ENCODE measurements at regions not wholly inside any gene's neighbourhood (a gene's known extent, or its start where the extent isn't known, plus 50 kb on each side); places are given as distances from the start of the nearest gene placed in this dataset.

GRCh38 chr2:209125291-209125690, 298.6 kb upstream of the MAP2 start:
- Histone ChIP-seq H3K27ac (ENCODE audit: low read length) (no peak overlapping the region), H2AFZ (ENCODE audit: low read depth, low read length) (no peak overlapping the region), H4K20me1 (ENCODE audit: insufficient read depth) (no peaks in the 10 kb centered on the region), H3F3A (ENCODE audit: insufficient read depth, low read length, poor library complexity, severe bottlenecking) (no peaks in the 10 kb centered on the region), H3K79me2 (replicated peaks; ENCODE audit: insufficient read depth, low read length) (no peaks in the 10 kb centered on the region), H3K27me3 (ENCODE audit: insufficient read depth, low read depth, low read length) (no peaks in the 10 kb centered on the region), H3K9ac (ENCODE audit: low read length) (no peak overlapping the region), H3K9me3 (ENCODE audit: low read length) (no peaks in the 10 kb centered on the region), H3K36me3 (ENCODE audit: insufficient read depth, low read length) (no peaks in the 10 kb centered on the region), H3K4me2 (ENCODE audit: low read length) (no peak overlapping the region), H3K4me3 (ENCODE audit: low read length) (no peak overlapping the region), H3K9me2 (ENCODE audit: insufficient read depth, low read length) (no peaks in the 10 kb centered on the region)
- TF ChIP-seq RAD21 (conservative IDR thresholded peaks at IDR 0.05) (no peak), EP300 (conservative IDR thresholded peaks at IDR 0.05; ENCODE audit: poor library complexity, severe bottlenecking) (no peak), MXI1 (conservative IDR thresholded peaks at IDR 0.05; ENCODE audit: poor library complexity, severe bottlenecking) (no peak)
- TF ChIP-seq, protein P1, sequence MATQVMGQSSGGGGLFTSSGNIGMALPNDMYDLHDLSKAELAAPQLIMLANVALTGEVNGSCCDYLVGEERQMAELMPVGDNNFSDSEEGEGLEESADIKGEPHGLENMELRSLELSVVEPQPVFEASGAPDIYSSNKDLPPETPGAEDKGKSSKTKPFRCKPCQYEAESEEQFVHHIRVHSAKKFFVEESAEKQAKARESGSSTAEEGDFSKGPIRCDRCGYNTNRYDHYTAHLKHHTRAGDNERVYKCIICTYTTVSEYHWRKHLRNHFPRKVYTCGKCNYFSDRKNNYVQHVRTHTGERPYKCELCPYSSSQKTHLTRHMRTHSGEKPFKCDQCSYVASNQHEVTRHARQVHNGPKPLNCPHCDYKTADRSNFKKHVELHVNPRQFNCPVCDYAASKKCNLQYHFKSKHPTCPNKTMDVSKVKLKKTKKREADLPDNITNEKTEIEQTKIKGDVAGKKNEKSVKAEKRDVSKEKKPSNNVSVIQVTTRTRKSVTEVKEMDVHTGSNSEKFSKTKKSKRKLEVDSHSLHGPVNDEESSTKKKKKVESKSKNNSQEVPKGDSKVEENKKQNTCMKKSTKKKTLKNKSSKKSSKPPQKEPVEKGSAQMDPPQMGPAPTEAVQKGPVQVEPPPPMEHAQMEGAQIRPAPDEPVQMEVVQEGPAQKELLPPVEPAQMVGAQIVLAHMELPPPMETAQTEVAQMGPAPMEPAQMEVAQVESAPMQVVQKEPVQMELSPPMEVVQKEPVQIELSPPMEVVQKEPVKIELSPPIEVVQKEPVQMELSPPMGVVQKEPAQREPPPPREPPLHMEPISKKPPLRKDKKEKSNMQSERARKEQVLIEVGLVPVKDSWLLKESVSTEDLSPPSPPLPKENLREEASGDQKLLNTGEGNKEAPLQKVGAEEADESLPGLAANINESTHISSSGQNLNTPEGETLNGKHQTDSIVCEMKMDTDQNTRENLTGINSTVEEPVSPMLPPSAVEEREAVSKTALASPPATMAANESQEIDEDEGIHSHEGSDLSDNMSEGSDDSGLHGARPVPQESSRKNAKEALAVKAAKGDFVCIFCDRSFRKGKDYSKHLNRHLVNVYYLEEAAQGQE (IDR thresholded peaks at IDR 0.05; ENCODE audit: borderline replicate concordance) = no peak

GRCh38 chr2:209138079-209138478, 285.8 kb upstream of the MAP2 start:
- TF ChIP-seq EP300 (conservative IDR thresholded peaks at IDR 0.05; ENCODE audit: poor library complexity, severe bottlenecking) (no peak), EZH2 (IDR thresholded peaks at IDR 0.05; ENCODE audit: borderline replicate concordance, insufficient read depth, low read length, poor library complexity, severe bottlenecking) (no peak), RAD21 (conservative IDR thresholded peaks at IDR 0.05) (no peak), MXI1 (conservative IDR thresholded peaks at IDR 0.05; ENCODE audit: poor library complexity, severe bottlenecking) (no peak), TAF1 (IDR thresholded peaks at IDR 0.05; ENCODE audit: low read depth) (no peak), POLR2AphosphoS5 (IDR thresholded peaks at IDR 0.05) (no peak), SMC3 (conservative IDR thresholded peaks at IDR 0.05; ENCODE audit: poor library complexity) (no peak)
- TF ChIP-seq, protein P1 (IDR thresholded peaks at IDR 0.05; ENCODE audit: borderline replicate concordance) = no peak
- TF ChIP-seq, protein P2, sequence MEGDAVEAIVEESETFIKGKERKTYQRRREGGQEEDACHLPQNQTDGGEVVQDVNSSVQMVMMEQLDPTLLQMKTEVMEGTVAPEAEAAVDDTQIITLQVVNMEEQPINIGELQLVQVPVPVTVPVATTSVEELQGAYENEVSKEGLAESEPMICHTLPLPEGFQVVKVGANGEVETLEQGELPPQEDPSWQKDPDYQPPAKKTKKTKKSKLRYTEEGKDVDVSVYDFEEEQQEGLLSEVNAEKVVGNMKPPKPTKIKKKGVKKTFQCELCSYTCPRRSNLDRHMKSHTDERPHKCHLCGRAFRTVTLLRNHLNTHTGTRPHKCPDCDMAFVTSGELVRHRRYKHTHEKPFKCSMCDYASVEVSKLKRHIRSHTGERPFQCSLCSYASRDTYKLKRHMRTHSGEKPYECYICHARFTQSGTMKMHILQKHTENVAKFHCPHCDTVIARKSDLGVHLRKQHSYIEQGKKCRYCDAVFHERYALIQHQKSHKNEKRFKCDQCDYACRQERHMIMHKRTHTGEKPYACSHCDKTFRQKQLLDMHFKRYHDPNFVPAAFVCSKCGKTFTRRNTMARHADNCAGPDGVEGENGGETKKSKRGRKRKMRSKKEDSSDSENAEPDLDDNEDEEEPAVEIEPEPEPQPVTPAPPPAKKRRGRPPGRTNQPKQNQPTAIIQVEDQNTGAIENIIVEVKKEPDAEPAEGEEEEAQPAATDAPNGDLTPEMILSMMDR (IDR thresholded peaks at IDR 0.05; ENCODE audit: poor library complexity, severe bottlenecking) = no peak
- Histone ChIP-seq H4K20me1 (ENCODE audit: insufficient read depth) (no peaks in the 10 kb centered on the region), H3K4me3 (ENCODE audit: low read length) (no peak overlapping the region), H3K9me2 (ENCODE audit: insufficient read depth, low read length) (no peaks in the 10 kb centered on the region), H3K36me3 (ENCODE audit: insufficient read depth, low read length) (no peaks in the 10 kb centered on the region), H3F3A (ENCODE audit: insufficient read depth, low read length, poor library complexity, severe bottlenecking) (no peaks in the 10 kb centered on the region), H3K9ac (ENCODE audit: low read length) (no peak overlapping the region), H3K27ac (ENCODE audit: low read length) (no peak overlapping the region), H3K27me3 (ENCODE audit: insufficient read depth, low read depth, low read length) (no peaks in the 10 kb centered on the region), H3K79me2 (replicated peaks; ENCODE audit: insufficient read depth, low read length) (no peaks in the 10 kb centered on the region), H2AFZ (ENCODE audit: low read depth, low read length) (no peak overlapping the region), H3K4me2 (ENCODE audit: low read length) (no peak overlapping the region), H3K9me3 (ENCODE audit: low read length) (no peaks in the 10 kb centered on the region)
